Endothelial cell of umbilical vein (primary cell): ENCODE measurements at regions not wholly inside any gene's neighbourhood (a gene's known extent, or its start where the extent isn't known, plus 50 kb on each side); places are given as distances from the start of the nearest gene placed in this dataset.

ENCODE experiments used
- BruUV-seq: library from RNA; stranded (reverse); fragments of 400-500 nt; replicated peaks from 2 replicates; lab custom pipeline; 2021; lab: Mats Ljungman, UMichigan
- CTCF ChIA-PET: fragments of 300-600, 350-600 bp; sonication (Branson Sonifier 250); formaldehyde crosslinking; loops from one replicate; lab custom pipeline; 2021; ENCODE audit warnings: antibody characterized with exemption, inconsistent platforms; lab: Charles Lee
- POLR2A ChIA-PET: fragments of 300-600, 350-600 bp; sonication (Branson Sonifier 250); formaldehyde crosslinking; loops from one replicate; lab custom pipeline; 2021; ENCODE audit warnings: antibody characterized with exemption, inconsistent platforms; lab: Charles Lee
- DNase-seq: peaks from one replicate; pipeline ENCODE4 v3.0.0-alpha.2; 2011; ENCODE audit warnings: low read depth, low spot score
- FAIRE-seq: peaks from 2 replicates; lab custom pipeline; 2011; peaks lifted over from hg19 to GRCh38; lab: Jason Lieb, UNC
- H2AFZ ChIP-seq: 2 replicates; pipeline ENCODE4 v1.6.0; 2012; ENCODE audit warnings: low read depth, low read length, control low read depth, inconsistent platforms
- H3K27ac ChIP-seq: 2 replicates; pipeline ENCODE4 v1.5.1; 2011; ENCODE audit warnings: low read depth, mild to moderate bottlenecking, control low read depth, low read length, moderate library complexity; ENCODE audit not compliant: insufficient read depth
- H3K27me3 ChIP-seq, 2 experiments: 2 replicates each; pipeline versions ENCODE4 v1.6.0 to v1.6.1; 2011; ENCODE audit warnings: low read length in 2 of 2, mixed read lengths in 1 of 2; ENCODE audit not compliant: control insufficient read depth in 2 of 2, insufficient read depth in 2 of 2
- H3K36me3 ChIP-seq, 2 experiments: 2 replicates in 1 of 2; 3 replicates in 1 of 2; pipeline ENCODE4 v1.5.1; 2011; ENCODE audit warnings: low read length in 2 of 2, mild to moderate bottlenecking in 1 of 2, moderate library complexity in 1 of 2; ENCODE audit not compliant: control insufficient read depth in 2 of 2, insufficient read depth in 2 of 2; ENCODE audit errors: extremely low read depth in 1 of 2
- H3K4me1 ChIP-seq: 3 replicates; pipeline ENCODE4 v1.5.1; 2011; ENCODE audit warnings: mild to moderate bottlenecking, low read length; ENCODE audit not compliant: control insufficient read depth, insufficient read depth; ENCODE audit errors: extremely low read depth
- H3K4me2 ChIP-seq: 2 replicates; pipeline ENCODE4 v1.6.1; 2011; ENCODE audit warnings: low read length, control low read depth, mixed read lengths; ENCODE audit not compliant: insufficient read depth
- H3K4me3 ChIP-seq, 3 experiments: fragments of 200-600 bp in 1 of 3; sonication (generic), shearing (Covaris generic) in 1 of 3; replicated peaks in 1 of 3; 2 replicates each; pipeline ENCODE4 v1.5.1; 2011 to 2016; ENCODE audit warnings: control low read depth in 3 of 3, low read length in 3 of 3, mild to moderate bottlenecking in 2 of 3, inconsistent platforms in 1 of 3, low read depth in 1 of 3, moderate library complexity in 1 of 3; ENCODE audit not compliant: insufficient read depth in 1 of 3
- H3K79me2 ChIP-seq: 2 replicates; pipeline ENCODE4 v1.6.0; 2012; ENCODE audit warnings: low read length, inconsistent platforms; ENCODE audit not compliant: control insufficient read depth, insufficient read depth
- H3K9ac ChIP-seq: replicated peaks from 2 replicates; pipeline ENCODE3; 2011; ENCODE audit warnings: low read length, control low read depth; ENCODE audit not compliant: insufficient read depth; ENCODE audit errors: extremely low read depth
- H3K9me1 ChIP-seq: replicated peaks from 3 replicates; pipeline ENCODE4 v1.6.0; 2011; ENCODE audit warnings: mild to moderate bottlenecking, low read length; ENCODE audit not compliant: control insufficient read depth, insufficient read depth; ENCODE audit errors: extremely low read depth
- H3K9me3 ChIP-seq: replicated peaks from 2 replicates; pipeline ENCODE4 v1.5.1; 2012; ENCODE audit warnings: low read length, inconsistent platforms; ENCODE audit not compliant: control insufficient read depth, insufficient read depth
- H4K20me1 ChIP-seq: replicated peaks from 2 replicates; pipeline ENCODE3; 2011; ENCODE audit warnings: mild to moderate bottlenecking, low read length; ENCODE audit not compliant: control insufficient read depth, insufficient read depth; ENCODE audit errors: extremely low read depth
- CTCF ChIP-seq, 2 donors: IDR thresholded peaks; 1 replicate in 1 of 2; 2 replicates in 1 of 2; pipeline ENCODE4 v1.5.1; 2011; ENCODE audit warnings: low read length in 2 of 2, mild to moderate bottlenecking in 2 of 2, moderate library complexity in 2 of 2, control low read depth in 1 of 2, inconsistent platforms in 1 of 2, low read depth in 1 of 2; ENCODE audit not compliant: insufficient read depth in 1 of 2; ENCODE audit errors: extremely low read depth in 1 of 2
- EZH2 ChIP-seq: IDR thresholded peaks from 2 replicates; pipeline ENCODE4 v1.6.1; 2012; ENCODE audit warnings: borderline replicate concordance, low read depth, mild to moderate bottlenecking, moderate library complexity, low read length, inconsistent platforms; ENCODE audit not compliant: severe bottlenecking
- FOS ChIP-seq: IDR thresholded peaks from 2 replicates; pipeline ENCODE4 v1.6.1; 2011; ENCODE audit warnings: mild to moderate bottlenecking, low read length, moderate library complexity, borderline replicate concordance; ENCODE audit not compliant: insufficient read depth
- GATA2 ChIP-seq: IDR thresholded peaks from 2 replicates; pipeline ENCODE4 v1.7.0; 2011; ENCODE audit warnings: low read depth, mild to moderate bottlenecking, moderate library complexity, mixed read lengths, low read length; ENCODE audit not compliant: insufficient read length, insufficient read depth
- JUN ChIP-seq: IDR thresholded peaks from 2 replicates; pipeline ENCODE4 v1.6.1; 2011; ENCODE audit warnings: borderline replicate concordance, low read depth; ENCODE audit not compliant: insufficient read length, insufficient read depth
- MAX ChIP-seq: IDR thresholded peaks from 2 replicates; pipeline ENCODE4 v1.6.1; 2011; ENCODE audit not compliant: insufficient read depth, insufficient read length
- MYC ChIP-seq: IDR thresholded peaks from one replicate; pipeline ENCODE4 v1.6.1; 2011; ENCODE audit warnings: mild to moderate bottlenecking, low read depth, low read length
- POLR2A ChIP-seq: IDR thresholded peaks from 2 replicates; pipeline ENCODE4 v1.6.1; 2012; ENCODE audit warnings: low read depth, mild to moderate bottlenecking, control low read depth, low read length
- POLR2AphosphoS5 ChIP-seq: IDR thresholded peaks from 2 replicates; pipeline ENCODE4 v1.6.1; 2012; ENCODE audit warnings: low read depth, mild to moderate bottlenecking, control low read depth, low read length, moderate library complexity; ENCODE audit not compliant: insufficient read depth
- dilution Hi-C: fragments of 300-500 bp; cut with MboI; formaldehyde crosslinking; loops from one replicate; pipeline ENCODE4 v1.15.0; 2019; ENCODE audit warnings: low sequenced_read_pairs; ENCODE audit not compliant: extremely low pct_ligation_motif_present
- intact Hi-C: fragments of 100-400 bp; cut with micrococcal nuclease; formaldehyde crosslinking; loops from one replicate; pipeline ENCODE4 v1.10.0; 2022

- Histone ChIP-seq H3K79me2 (no peaks in the 10 kb centered on the region), H3K9me3 (no peaks in the 10 kb centered on the region), H3K4me1 (no peaks in the 10 kb centered on the region), H3K4me3 (no peak overlapping the region), H3K9me1 (no peaks in the 10 kb centered on the region), H3K27ac (no peak overlapping the region), H3K4me2 (no peak overlapping the region), H3K36me3 (no peaks in the 10 kb centered on the region), H4K20me1 (no peaks in the 10 kb centered on the region), H3K27me3 (peaks cover 35 to 40% of the 10 kb centered on the region in 2 experiments), H3K9ac (no peak overlapping the region), H2AFZ (no peak overlapping the region)
- DNase-seq (no peak), FAIRE-seq (no peak)
- BruUV-seq, result no TSS peak
- TF ChIP-seq POLR2A (no peak), GATA2 (no peak), JUN (no peak), FOS (no peak), CTCF (IDR thresholded peaks at IDR 0.05; ENCODE audit: extremely low read depth in 1 of 2, insufficient read depth in 1 of 2, low read depth in 1 of 2, low read length in 2 of 2) (no peak), MYC (no peak)
- dilution Hi-C loops, result no loop called here
- intact Hi-C loops, result loop anchor here (5.0 kb wide), 1 partner anchor 762 kb away; no protein-coding TSS in a partner anchor
- CTCF ChIA-PET, result no interaction called here
- POLR2A ChIA-PET, result no interaction called here
Observed at GRCh38 chr6:28764761-28765282, 159.0 kb downstream of the TRIM27 start.

- no peaks in the 10 kb centered on the region for H3K4me1 ChIP-seq
- no peak for DNase-seq
- intact Hi-C loops, result no loop called here
- H3K4me3 ChIP-seq, result no peak overlapping the region
- H3K27ac ChIP-seq, result no peak overlapping the region
- H3K9me3 ChIP-seq, result no peaks in the 10 kb centered on the region
- ChIA-PET CTCF (no interaction called here), POLR2A (no interaction called here)
- H3K9me1 ChIP-seq, result no peaks in the 10 kb centered on the region
- no TSS peak for BruUV-seq
- H3K36me3 ChIP-seq, result no peaks in the 10 kb centered on the region
- no peaks in the 10 kb centered on the region for H4K20me1 ChIP-seq
- TF ChIP-seq MYC (no peak), POLR2AphosphoS5 (no peak), FOS (no peak), CTCF (IDR thresholded peaks at IDR 0.05; ENCODE audit: extremely low read depth in 1 of 2, insufficient read depth in 1 of 2, low read depth in 1 of 2, low read length in 2 of 2) (no peak), MAX (no peak), JUN (no peak), POLR2A (no peak), GATA2 (no peak), EZH2 (no peak)
- H3K79me2 ChIP-seq, result no peaks in the 10 kb centered on the region
- no peak overlapping the region for H3K9ac ChIP-seq
- dilution Hi-C loops, result no loop called here
- H2AFZ ChIP-seq, result no peak overlapping the region
- H3K27me3 ChIP-seq, result peaks cover 46 to 50% of the 10 kb centered on the region in 2 experiments
- no peak for FAIRE-seq
- no peak overlapping the region for H3K4me2 ChIP-seq
Observed at GRCh38 chr6:28765978-28766351, 157.8 kb downstream of the TRIM27 start.
